ENCODE measurements at regions not wholly inside any gene's neighbourhood (a gene's known extent, or its start where the extent isn't known, plus 50 kb on each side); places are given as distances from the start of the nearest gene placed in this dataset.

DNA sequence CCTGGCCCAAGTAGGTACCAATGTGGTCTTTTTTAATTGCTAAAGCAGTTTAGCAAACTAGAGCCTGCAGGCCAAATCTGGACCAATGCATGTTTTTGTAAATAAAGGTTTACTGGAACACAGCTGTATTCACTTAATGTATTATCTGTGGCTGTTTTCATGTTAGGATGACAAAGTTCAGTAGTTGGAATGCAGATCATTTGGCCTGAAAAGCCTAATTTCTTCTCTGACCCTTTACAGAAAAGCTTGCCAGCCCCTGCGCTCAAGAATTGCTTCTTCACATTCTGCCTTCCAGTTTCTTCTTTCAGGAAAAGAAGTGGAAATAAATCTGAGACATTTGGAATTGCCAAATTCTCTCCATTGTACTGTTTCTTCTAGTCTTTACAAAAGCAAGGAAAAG lies 90.0 kb upstream of the MC3R start:
- intact Hi-C loops (cut with DNase I), result no loop called here
- Histone ChIP-seq H3K27me3 (no peaks in the 10 kb centered on the region), H3K27ac (no peak overlapping the region), H3K4me3 (no peak overlapping the region), H3K36me3 (no peaks in the 10 kb centered on the region), H3K9me3 (no peaks in the 10 kb centered on the region), H3K4me1 (peaks cover 4% of the 10 kb centered on the region), H3K9ac (ENCODE audit: low read depth in 2 of 2, low read length in 2 of 2) (no peak overlapping the region)
- no peak for DNase-seq
- TF ChIP-seq, protein P1, sequence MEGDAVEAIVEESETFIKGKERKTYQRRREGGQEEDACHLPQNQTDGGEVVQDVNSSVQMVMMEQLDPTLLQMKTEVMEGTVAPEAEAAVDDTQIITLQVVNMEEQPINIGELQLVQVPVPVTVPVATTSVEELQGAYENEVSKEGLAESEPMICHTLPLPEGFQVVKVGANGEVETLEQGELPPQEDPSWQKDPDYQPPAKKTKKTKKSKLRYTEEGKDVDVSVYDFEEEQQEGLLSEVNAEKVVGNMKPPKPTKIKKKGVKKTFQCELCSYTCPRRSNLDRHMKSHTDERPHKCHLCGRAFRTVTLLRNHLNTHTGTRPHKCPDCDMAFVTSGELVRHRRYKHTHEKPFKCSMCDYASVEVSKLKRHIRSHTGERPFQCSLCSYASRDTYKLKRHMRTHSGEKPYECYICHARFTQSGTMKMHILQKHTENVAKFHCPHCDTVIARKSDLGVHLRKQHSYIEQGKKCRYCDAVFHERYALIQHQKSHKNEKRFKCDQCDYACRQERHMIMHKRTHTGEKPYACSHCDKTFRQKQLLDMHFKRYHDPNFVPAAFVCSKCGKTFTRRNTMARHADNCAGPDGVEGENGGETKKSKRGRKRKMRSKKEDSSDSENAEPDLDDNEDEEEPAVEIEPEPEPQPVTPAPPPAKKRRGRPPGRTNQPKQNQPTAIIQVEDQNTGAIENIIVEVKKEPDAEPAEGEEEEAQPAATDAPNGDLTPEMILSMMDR (IDR thresholded peaks at IDR 0.05), result no peak

DNA sequence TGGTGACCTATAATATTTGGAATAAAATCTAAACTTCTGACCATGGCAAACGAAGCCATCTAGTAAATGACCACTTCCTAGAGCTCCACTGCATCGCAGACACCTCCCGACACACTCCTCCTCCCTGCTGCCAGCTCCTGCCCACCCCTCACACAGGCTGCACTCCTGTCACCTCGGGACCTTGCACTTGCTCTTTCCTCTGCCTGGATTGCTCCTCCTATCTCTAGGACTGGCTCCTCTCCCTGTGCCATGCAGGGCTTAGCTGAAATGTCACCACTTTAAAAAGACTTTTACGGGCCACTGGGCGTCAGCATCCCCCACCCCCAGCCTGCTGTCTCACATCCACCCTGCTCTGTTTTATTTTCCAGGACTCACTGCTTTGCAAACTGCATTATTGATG lies 87.6 kb upstream of the MC3R start:
- Histone ChIP-seq H3K4me1 (peaks cover 4% of the 10 kb centered on the region), H3K9me3 (no peaks in the 10 kb centered on the region), H3K4me3 (no peak overlapping the region), H3K36me3 (no peaks in the 10 kb centered on the region), H3K27me3 (no peaks in the 10 kb centered on the region), H3K9ac (ENCODE audit: low read depth in 2 of 2, low read length in 2 of 2) (no peak overlapping the region), H3K27ac (no peak overlapping the region)
- intact Hi-C loops (cut with DNase I), result no loop called here
- no peak for DNase-seq
- TF ChIP-seq, protein P1 (IDR thresholded peaks at IDR 0.05), result no peak

DNA sequence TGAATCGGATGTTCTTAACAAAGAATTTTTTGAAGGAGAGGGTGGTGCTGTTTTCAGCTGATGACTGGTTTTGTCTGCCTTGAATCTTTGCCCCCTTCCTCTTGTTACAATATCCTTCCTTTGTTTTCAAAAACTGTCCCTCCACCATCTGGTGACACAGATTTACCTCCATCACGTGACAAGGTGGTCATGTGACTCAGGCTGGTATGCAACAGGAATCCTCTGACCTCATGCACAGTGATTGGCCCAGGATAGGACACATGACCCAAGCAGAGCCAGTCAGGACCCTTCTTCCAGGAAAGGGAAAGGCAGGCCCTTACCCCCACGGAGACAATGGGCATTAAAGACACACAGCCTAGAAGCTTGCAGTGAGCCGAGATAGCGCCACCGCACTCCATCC lies 84.7 kb upstream of the MC3R start:
- no peak for DNase-seq
- no peaks in the 10 kb centered on the region for H3K27me3 ChIP-seq
- intact Hi-C loops (cut with DNase I), result no loop called here
- TF ChIP-seq, protein P1 (IDR thresholded peaks at IDR 0.05), result no peak
- no peaks in the 10 kb centered on the region for H3K4me1 ChIP-seq
- H3K9me3 ChIP-seq, result no peaks in the 10 kb centered on the region
- H3K9ac ChIP-seq (ENCODE audit: low read depth in 2 of 2, low read length in 2 of 2), result no peak overlapping the region
- H3K4me3 ChIP-seq, result no peak overlapping the region
- H3K36me3 ChIP-seq, result no peaks in the 10 kb centered on the region
- no peak overlapping the region for H3K27ac ChIP-seq

DNA sequence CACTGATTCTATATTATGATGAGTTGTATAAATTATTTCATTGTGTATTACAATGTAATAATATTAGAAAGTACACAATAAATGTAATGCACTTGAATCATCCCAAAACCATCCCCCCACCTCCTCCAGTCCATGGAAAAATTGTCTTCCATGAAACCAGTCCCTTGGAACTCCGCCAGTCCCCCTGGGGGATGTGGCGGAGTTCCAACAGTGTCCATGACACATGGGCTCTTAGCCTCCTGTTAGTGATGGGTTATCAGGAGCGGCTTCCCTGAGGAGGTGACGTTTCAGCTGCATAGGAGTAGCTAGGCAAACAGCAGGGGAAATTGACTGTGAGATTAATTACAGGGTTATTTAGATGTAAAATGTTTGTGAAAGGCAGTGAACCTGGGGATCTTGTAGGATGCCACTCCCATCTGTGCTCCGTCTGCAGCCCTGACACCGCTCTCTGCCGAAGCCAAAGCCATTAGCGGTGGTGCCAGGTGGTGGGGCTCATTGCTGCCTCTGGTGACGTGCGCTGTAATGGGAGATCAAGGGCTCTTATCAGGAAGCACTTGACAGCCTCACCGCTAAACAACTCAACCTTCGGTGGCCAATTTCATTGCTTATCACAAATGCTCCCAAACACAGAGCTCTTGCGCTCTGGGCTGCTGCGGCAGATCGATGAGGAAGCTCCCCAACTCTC lies 81.6 kb upstream of the MC3R start:
- H3K9ac ChIP-seq (ENCODE audit: low read depth in 2 of 2, low read length in 2 of 2), result no peak overlapping the region
- H3K36me3 ChIP-seq, result no peaks in the 10 kb centered on the region
- TF ChIP-seq, protein P1 (IDR thresholded peaks at IDR 0.05), result no peak
- H3K27ac ChIP-seq, result no peak overlapping the region
- H3K4me1 ChIP-seq, result no peaks in the 10 kb centered on the region
- no peak overlapping the region for H3K4me3 ChIP-seq
- intact Hi-C loops (cut with DNase I), result no loop called here
- no peak for DNase-seq
- no peaks in the 10 kb centered on the region for H3K27me3 ChIP-seq
- no peaks in the 10 kb centered on the region for H3K9me3 ChIP-seq

DNA sequence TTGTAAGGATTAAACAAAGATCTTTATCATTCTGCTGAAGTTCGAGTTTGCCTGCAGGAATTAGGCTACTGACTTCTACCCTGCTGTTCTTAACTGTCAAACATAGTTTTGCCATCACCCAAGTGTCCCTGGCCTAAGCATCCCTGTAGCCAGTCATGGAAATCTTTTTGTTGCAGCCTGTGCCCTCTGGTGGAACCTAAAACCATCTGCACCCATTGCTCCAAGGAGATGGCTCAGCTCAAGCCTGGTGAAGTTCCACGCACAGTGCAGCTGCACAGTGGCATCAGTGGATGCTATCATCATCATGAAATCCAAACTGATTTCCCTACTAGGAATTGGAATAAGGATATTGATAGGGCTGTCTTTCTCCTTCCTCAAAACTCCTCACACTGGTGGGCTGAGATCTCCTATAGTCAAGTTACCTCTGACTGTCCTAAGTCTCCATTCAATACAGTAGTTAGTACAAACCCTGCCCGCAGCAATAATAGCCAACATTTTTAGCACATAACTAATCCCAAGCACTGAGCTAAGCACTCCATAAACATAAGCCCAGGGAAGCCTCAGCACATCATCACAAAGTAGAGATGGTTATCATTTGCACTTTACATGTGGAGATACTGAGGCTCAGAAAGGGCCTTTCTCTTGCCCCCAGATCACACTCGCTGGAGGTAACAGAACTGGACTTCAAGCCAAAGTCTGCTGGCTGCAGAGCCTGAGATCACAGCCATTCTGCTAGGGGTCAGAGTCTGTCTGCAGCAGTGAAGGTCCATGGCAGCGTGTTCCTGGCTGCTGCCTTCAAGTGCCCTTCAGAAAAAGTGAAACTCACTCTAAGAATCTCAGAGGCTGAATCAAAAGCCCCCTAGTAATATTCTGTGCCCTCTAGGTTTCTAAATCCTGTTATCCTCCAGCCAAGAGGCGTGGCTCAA lies 77.2 kb upstream of the MC3R start:
- Histone ChIP-seq H3K27me3 (no peaks in the 10 kb centered on the region), H3K27ac (no peak overlapping the region), H3K9ac (ENCODE audit: low read depth in 2 of 2, low read length in 2 of 2) (no peak overlapping the region), H3K4me1 (no peaks in the 10 kb centered on the region), H3K9me3 (no peaks in the 10 kb centered on the region), H3K4me3 (no peak overlapping the region), H3K36me3 (no peaks in the 10 kb centered on the region)
- intact Hi-C loops (cut with DNase I), result loop anchor here (10.0 kb wide), 1 partner anchor 757 kb away; no protein-coding TSS in a partner anchor
- no peak for DNase-seq
- TF ChIP-seq, protein P1 (IDR thresholded peaks at IDR 0.05), result no peak

All from colonic mucosa (tissue), 4 donors.